NAMALWA (cell line): ENCODE measurements at regions not wholly inside any gene's neighbourhood (a gene's known extent, or its start where the extent isn't known, plus 50 kb on each side); places are given as distances from the start of the nearest gene placed in this dataset.

Source experiments
- DNase-seq: peaks from one replicate; pipeline ENCODE4 v3.0.0-alpha.2; 2015; ENCODE audit warnings: low spot score

DNA sequence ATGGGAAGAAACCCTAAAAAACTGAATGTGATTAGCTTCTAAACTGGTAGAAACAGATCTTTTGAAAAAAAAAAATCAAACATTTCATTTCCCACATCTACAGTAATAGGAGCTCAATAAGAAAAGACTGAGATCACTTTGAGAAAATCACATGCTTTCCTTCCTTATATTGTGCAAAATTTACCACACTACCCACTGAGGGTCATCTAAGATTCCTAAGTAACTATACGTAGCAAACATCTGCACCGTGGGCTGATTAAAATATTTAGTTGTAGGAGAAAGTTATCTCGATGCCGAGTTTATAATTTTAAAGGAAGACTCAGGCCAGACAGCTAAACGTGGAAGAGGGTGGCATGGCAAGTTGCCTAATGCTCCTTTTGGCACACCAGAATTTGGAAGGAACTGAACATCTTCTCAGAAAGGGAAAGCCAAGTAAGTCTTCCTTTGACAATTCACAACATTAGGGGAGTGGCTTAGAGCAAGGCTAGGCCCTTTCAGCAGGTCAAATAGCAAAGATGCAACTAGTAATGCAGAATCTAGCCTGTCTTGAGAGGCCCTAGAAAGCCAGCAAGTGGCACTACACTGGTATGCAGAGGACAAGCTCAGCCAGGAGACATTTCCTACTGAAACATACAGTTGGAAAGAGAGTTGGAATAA lies 128.0 kb downstream of the TMA16 start:
- DNase-seq = no peak

DNA sequence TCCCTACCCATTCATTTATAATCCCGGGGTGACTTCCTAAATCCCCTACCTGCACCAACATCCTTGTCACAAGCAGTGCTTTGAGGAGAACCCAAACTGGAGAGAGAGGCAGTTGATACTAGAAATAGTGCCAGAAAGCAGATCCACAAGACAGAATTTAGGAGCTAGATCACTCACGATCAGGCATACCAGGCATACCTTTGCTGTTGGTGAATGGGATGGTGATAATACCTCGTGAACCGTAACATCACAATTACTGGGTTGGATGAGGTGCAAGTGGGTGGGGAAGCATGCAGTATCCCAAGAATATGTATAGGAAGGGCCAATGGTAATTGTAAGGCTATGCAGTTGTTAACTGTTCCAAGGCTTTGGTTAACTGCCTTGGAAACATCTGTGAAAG lies 129.3 kb downstream of the TMA16 start:
- DNase-seq = no peak

DNA sequence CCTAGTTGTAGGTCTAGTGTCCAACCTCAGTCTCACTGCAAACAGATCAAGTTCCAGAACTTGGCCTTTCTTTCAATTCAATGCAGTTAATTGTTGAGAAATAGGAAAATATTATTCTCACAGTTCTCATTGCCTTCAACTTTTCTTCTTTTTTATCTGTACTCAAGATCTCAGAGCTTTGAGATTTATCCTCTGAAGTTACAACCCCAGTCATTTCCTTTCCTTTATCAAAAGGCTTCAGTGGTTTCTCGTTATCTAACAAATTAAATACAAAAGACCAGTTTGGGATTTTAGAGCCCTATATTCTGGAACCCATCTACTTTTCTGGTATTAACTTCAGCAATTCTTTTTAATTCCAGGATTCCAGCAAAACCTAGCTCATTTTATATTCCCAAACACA lies 130.2 kb downstream of the TMA16 start:
- no peak for DNase-seq

DNA sequence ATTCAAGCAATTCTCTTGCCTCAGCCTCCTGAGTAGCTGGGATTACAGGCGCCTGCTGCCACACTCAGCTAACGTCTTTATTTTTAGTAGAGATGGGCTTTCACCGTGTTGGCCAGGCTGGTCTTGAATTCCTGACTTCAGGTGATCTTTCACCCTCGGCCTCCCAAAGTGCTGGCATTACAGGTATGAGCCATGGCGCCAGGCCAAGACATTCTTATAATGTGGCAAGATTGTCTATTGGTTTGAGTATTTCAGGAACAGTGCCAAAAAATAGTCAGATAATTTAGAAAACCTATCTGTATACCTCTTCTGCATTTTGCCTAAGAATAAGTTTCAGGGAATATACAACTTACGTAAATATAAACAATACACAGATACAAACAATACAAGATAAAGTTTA lies 136.8 kb downstream of the TMA16 start:
- no peak for DNase-seq

- no peak for DNase-seq
Observed at GRCh38 chr4:163638909-163639308, 144.4 kb downstream of the TMA16 start.

DNA sequence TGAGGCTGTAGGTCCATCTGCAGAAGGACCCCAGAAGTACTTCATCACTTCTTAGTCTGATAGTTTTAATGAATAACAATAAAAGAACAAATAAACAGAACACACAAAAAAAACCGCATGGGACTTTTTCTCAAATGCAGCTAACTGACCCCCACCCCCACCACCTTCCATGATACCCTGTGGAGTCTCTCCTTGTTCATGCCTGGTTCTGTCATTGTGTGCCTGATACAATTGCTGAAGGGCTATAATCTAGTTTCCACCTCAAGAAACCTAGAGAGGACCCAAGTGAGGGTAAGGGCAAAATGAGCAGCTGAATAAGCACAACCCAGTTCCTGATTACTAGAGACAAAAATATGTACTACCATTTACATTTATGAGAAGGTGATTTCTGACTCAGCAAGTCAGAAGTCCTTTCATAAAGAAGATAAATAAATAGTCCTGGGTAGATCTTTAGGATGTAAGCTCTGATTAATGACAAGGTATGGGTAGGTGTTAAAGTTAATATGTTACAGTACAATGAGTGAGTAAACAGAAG lies 155.1 kb downstream of the TMA16 start:
- DNase-seq = no peak

DNA sequence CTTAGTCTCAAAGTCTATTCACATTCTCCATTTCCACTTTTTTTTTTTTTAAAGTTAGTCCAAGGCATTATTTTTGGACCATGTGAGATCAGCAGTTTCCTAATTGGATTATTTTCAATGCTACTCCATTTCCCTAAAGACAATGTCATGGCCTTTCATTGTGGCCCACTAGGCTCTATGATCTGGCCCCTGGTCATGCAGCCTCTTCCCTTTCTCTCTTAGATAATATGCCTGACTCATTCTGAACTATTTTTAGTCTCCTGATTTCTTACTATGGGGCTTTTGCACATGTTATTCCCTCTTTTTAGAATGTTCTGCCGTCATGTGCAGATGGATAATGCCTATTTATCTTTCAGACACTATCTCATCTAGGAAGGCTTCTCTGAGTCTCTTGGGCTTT lies 157.3 kb downstream of the TMA16 start:
- no peak for DNase-seq

- no peak for DNase-seq
Observed at GRCh38 chr4:163654621-163655020, 160.1 kb downstream of the TMA16 start.

GRCh38 chr4:163660636-163661035 lies 166.1 kb downstream of the TMA16 start:
- DNase-seq = no peak

DNA sequence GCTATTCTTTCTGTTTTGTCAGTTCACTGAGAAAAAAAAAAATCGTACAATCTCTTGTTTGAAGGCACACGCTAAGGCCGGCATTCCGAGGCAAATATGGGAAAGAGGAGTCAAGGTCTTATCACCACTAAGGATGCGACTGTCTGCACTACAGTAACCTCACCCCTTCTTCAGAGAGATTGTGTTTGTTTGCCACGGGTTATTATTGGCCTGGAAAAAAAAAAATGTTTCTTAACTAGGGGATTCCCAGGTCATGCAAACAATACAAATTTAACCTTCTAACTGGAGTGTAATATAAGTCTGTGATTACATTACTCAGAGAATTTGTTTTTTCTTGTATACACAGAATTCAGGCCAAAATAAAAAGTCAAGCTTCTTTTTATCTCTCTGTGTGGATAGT lies 168.3 kb downstream of the TMA16 start:
- DNase-seq = peak; percentile 69

DNA sequence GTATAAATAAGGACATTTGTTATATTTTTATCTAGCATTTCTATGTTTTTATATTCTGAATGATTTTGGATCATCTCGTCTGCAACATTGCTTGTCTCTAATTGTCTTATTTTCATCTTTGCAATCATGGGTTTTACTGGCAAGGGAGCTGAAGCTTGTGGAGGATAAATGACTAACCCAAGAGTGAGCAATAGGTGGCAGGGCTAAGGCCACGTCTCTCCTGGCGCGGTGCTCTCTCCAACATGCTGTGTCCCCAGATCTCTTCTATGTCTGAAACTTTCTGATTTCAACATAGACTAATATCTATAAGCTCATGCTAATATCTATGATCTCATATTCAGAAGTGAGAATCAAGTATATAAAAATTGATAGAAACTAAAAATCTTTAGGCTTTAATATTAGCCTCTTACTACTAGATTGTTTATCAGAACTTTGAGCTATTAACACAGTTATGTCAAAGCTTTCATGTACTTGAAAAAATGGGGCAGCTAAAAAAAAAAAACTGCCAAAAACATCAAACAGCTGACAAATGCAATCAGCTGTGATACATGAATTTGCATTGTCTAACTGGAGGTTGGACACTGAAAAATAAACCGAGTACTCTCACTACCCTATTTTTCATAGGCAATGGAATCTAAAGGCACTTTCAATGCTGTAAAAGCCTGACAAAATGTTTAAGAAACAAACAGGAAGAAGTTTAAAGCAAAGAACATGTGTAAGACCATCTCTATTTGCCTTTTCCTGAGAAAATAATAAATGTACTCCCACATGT lies 169.2 kb downstream of the TMA16 start:
- DNase-seq = peak; percentile 91

DNA sequence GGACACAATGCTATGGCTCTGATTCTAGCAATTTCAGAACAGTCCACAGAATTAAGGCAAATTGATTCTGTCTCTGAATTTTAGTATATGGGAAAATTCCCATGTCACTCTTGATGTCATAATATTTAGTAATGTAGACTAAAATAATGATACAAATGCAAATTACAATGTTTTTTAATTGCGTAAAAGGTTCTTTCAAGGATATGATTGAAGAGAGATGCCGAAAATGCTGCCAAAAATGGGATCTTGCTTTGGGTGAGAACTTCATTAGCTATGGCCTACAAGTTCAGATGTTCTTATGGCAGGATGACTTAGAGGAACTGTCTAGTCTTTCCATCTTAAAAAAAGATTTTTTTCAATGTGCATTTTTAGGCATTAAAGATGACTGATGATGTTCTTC lies 170.6 kb downstream of the TMA16 start:
- no peak for DNase-seq

GRCh38 chr4:163665521-163666331 lies 171.2 kb downstream of the TMA16 start:
- DNase-seq = peak; percentile 65

- peak; percentile 51 for DNase-seq
Observed at GRCh38 chr4:163666332-163666873, 171.9 kb downstream of the TMA16 start.

- peak; percentile 25 for DNase-seq
Observed at GRCh38 chr4:163672751-163673150, 178.3 kb downstream of the TMA16 start.

DNA sequence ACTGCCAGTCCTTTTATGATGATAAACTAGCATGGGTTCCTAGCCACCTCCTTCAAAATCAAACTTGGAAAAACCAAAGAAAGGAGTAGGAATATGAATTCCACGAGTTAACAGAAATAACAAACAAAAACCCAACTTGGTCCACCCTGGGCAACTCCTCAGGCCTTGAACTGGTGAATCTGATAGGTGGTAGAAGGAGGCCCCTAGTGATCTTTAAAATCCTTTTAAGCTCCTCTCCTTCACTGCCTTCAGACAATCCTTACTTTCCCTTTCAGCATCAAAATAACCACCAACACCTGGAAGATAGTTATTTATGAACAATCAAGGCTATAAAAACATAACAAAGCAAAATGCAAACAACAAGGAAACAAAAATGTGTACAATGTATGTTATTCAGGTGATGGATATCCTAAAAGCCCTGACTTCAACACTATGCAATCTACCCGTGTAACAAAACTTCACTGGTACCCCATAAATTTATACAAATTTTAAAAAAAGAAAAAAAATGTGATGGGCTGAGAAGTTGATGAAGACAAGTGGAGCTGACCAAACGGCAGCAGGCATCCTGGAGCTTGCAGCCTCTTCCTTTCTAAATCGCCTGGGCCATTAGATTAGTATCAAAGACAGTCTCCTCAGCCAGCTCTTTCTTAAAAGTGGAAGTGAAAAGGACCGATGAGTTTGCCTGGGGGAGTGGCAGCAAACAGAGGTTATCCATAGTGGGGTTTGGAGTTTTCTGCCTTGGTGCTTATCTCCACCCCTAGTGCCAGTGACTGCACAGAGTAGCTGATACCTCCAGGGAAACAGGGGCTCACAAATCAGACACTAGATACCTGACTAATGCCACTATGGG lies 179.6 kb downstream of the TMA16 start:
- DNase-seq = peak; percentile 20

GRCh38 chr4:163679189-163679588 lies 184.7 kb downstream of the TMA16 start:
- DNase-seq = peak; percentile 41

DNA sequence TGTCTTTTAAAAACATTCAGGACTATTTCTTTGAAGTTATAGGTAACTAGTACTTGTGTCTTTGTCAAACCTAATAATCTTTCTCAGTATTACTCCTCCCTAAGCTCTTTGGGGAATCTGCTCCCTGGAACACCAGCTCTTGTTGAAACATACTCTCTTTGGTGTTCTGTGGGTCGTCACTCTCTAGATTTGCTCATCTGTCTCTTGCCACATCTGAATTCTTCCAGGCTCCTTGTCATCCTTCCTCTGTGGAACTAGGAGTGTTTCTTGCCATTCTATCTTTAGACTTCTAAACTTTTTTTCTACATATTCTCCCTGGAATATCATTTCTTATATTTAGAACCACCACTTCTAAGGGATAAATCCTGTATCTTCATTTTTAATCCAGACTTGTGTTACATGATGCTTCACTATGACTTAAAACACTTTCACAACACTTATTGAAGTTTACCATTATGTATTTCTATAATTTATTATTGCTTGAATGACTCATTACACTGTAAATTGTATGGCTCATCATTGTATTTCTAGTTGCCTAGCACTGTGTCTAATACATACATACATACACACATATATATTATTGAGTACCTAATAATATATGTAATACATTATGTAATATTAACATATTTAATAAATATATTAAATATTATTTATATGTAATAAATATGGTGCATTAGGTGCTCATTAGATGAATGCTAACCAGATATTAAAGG lies 186.1 kb downstream of the TMA16 start:
- no peak for DNase-seq

DNA sequence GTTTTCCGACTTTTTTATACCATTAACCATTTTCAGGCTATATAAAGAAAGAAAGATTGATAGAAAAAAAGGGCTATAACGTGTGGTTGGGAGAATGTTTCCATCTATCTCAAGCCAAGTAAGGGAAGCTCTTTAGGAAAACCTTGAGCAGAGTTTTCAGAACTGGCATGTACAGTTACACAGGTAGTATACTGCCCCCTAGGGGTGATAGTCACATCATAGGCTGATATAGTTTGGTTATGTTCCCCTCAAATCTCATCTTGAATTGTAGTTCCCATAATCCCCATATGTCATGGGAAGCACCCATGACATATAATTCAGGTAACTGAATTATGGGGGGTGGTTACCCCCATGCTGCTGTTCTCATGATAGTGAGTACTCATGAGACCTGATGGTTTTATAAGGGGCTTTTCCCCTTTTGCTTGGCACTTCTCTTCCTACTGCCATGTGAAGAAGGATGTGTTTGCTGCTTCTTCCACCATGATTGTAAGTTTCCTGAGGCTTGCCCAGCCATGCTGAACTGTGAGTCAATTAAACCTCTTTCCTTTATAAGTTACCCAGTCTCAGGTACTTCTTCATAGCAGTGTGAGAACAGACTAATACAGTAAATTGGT lies 186.8 kb downstream of the TMA16 start:
- DNase-seq = peak; percentile 72

DNA sequence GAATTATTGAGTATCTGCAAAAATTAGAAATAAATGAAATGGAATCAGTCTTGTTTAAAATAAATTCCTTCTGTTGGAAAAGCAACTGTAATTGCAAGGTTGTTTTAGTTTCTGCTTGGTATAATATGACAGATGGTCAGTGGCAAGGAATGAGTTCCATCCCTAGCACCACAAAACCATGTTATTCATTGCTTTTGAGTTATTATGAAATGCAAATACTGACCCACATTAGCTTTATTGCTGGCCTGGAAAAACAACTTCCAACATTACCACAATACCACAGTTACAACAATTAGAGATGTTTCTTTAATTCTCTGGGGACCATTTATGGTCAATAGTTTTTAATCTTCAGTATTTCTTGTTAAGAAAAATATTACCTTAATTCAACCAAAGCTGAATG lies 194.4 kb downstream of the TMA16 start:
- no peak for DNase-seq
